Right lung (tissue), 2 donors: ENCODE measurements at regions not wholly inside any gene's neighbourhood (a gene's known extent, or its start where the extent isn't known, plus 50 kb on each side); places are given as distances from the start of the nearest gene placed in this dataset.
"Not testable (repeated sequence)": the region's sequence is repeated elsewhere in the genome, so short reads cannot be mapped to it uniquely, and the experiment has no call there.

ENCODE experiments used
- DNase-seq, 2 donors: peaks; one replicate each; pipeline ENCODE4 v3.0.0-alpha.2; 2013

DNA sequence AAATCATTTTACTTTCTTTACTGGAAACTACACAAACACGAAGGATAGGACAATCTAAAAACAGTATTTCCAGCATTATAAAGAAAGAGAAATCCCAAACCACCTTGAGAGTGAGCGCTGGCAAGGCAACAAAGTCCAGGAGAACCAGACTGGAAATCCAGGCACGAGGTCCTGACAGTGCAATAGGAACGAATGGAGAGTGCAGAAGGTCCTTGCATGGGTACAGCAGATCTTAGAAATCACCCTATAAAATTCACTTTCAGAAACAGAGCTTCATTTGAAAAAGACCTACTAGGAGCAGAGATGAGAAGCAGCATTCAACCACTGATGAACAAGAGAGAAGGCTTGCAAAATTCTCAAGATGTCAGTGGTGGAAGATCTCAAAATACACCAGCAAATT is 133.7 kb upstream of the ST8SIA4 start:
- no peak for DNase-seq

DNA sequence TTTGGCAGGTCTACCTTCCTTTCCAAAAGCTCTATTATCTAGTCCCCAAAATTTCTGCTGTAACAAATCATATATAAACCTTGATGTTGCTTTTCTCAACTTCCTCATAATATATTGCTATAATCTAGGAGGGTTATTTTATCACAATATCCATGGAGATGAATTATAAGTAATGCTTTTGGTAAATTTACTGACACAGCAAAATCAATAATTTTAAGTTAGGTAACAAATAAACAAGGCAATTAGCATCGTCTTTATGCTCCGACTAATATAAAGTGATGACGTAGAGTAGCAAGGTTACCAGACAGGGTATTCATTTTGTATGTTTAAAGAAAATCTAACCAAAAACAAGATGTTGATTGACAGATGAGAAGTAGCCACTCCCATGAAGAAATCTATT is 132.3 kb upstream of the ST8SIA4 start:
- no peak for DNase-seq

DNA sequence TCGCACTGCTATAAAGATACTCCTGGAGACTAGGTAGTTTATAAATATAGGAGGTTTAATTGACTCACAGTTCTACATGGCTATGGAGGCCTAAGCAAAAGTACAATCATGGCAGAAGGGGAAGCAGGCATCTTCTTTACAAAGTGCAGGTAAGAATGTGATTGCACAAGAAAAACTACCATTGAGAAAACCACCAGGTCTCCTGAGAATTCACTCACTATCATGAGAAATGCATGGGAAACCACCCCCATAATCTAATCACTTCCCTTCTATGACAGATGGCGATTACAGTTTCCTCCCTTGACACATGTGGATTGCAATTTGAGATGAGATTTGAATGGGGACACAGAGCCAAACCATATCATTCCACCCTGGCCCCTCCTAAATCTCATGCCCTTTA is 121.2 kb upstream of the ST8SIA4 start:
- no peak for DNase-seq

DNA sequence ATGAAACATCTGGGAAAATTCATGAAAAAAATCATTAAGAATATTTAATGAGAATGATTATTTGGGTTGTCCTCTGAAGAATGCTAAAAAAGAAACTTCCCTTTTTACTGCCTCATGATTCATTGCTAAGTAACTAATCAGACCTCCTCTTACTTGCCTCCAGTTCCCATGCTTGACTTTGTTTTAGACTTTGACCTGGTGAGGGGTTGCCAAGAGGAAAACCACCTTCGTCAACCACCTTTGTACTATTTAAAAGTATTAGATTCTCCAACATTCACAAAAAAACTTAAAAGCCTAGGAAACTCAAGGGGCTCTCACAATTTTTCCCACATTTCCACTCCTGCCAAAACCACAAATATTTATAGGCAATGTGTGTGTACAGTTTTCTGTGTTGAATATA is 115.2 kb upstream of the ST8SIA4 start:
- DNase-seq: no peak

DNA sequence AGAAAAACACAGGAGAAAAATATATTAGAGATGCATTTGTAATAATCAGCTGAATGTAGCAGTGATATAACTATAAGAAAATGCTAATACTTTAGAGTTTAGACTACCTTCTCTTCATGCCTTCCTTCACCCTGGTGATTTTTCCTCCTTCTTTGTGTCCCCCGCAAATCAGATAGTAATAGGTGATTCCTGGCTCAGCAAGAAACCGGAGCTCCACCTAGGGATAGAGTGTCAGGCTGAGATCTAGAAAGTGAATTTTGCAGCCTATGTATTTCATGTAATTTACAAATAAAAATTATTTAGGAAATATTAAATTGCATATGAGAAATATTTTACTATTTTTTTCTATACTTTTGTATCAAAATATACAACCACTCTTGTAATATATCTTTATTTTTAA is 109.8 kb upstream of the ST8SIA4 start:
- no peak for DNase-seq

DNA sequence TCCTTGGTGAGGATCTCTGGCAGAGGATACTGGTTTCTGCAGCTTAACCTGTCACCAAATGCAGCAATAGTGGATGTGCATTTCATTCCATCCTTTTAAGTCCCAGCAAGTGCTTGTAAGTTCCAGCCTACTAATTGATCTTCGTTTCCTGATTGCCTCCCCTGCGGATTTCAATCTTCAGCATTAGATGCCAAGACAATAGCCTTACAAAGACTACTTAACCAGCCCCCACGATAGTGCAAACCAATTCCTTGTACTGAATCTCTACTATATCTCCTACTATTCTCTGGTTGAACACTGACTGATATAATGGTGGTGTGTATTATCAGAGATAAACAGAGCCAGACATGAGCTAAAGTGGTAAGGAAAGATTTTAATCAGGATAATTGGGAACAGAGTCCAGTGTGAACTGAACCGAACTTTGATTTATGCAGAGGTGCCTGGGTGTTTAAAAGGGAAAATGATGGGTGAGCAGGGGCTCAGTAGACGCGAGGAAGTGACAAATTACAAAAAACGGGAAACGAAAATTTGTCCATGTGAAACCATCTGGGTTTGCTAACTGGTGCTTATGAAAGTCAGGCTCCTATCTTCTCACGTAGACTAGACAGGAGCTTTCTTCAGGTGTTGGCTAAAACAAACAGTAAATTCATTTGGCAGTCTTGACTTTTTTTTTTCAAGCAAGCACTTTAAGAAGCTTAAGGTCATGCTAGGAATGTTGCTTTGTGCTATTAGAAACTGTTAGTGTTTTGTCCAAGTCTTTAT is 106.9 kb upstream of the ST8SIA4 start:
- no peak for DNase-seq

DNA sequence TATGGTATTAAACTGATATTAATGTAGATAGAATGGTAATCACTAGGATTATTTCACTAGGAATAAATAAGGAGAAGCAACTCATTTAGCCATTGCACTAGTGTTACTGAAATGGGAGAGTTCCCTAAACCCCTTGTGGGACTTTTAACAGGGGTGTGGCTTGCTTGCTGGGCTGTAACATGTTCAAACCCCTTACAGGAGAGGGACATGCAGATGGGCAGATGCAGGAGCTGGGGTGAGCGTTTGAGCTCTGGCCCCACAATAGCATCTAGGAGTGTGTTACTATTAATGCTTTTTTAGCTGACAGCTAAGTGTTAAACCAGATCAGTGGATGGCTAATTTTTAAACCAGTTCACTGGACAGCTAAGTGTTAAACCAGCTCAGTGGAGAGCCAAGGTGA is 89.3 kb upstream of the ST8SIA4 start:
- DNase-seq: no peak

DNA sequence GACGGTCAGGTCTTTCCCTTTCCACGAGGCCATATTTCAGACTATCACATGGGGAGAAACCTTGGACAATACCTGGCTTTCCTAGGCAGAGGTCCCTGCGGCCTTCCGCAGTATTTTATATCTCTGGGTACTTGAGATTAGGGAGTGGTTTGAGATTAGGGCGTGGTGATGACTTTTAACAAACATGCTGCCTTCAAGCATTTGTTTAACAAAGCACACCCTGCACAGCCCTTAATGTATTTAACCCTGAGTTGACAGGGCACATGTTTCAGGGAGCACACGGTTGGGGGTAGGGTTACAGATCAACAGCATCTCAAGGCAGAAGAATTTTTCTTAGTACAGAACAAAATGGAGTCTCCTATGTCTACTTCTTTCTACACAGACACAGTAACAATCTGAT is 80.5 kb upstream of the ST8SIA4 start:
- not testable (repeated sequence) for DNase-seq

DNA sequence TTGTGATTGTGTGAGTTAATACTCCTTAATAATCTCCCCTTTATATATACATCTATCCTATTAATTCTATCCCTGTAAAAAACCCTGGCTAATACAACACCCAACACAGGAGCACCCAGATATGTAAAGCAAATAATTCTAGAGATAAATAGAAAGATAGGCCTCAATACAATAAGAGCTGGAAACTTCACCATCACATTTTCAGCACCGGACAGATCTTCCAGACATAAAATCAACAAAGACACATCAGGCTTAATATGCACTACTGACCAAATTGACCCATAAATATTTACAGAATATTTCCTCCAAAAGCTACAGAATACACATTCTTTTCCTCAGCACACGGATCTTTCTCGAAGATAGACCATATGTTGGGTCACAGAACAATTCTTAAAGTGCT is 71.0 kb upstream of the ST8SIA4 start:
- DNase-seq: no peak

DNA sequence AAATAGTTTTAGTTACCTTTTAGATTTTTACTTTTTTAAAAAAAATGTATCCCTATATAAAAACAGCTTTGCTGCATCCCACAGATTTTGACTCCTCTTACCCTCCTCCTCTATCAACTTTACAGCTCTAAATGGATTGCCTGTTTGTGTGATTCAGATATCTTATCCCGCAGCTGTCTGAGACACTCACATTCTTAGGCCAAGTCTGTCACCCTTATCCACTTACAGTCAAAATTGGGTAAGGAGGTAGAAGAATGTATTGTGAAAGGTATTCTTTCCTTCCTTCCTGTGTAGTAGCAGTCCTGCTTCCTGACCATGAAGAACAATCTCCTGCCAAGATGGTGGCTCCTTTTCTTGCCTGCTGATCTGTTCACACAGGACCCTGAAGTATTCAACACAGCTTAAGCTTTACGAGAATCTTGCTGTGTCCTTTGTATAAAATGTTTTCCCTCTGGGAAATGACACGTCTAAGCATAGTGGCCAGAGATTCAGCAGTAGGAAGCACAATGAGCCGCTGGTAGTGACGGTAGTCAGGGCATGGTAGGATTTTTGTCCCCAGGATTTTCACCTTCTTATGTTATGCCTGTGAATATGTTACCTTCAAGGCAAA is 67.7 kb upstream of the ST8SIA4 start:
- DNase-seq: no peak

DNA sequence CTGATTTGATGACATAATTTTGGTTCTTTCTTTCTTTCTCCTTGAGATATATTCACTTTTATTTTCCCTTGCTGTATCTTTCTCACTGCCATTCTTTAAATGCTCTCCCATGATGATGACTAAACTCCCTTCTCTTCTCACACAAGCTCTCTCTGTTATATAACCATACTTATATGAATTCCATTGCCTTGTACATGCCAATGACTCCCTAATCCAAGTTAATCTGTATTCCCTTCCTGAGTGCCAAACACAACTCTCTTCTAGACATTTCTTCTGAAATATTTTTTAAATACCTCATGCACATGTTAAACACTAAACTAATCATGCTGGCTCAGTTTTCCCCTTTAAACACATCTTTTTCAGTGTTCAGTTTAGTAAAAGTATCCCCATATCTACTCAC is 62.2 kb upstream of the ST8SIA4 start:
- no peak for DNase-seq
